HG03469 (cell line): ENCODE measurements at regions not wholly inside any gene's neighbourhood (a gene's known extent, or its start where the extent isn't known, plus 50 kb on each side); places are given as distances from the start of the nearest gene placed in this dataset.
"Not testable (repeated sequence)": the region's sequence is repeated elsewhere in the genome, so short reads cannot be mapped to it uniquely, and the experiment has no call there.

Experiments
- ATAC-seq: cut with Tn5 transposase; IDR thresholded peaks from one replicate; pipeline ENCODE4 v1.9.1; 2021; ENCODE audit warnings: mild to moderate bottlenecking, moderate library complexity, moderate number of reproducible peaks; ENCODE audit not compliant: unreplicated experiment

GRCh38 chr10:78335371-78335690, 301.7 kb downstream of the RPS24 start:
- no peak for ATAC-seq

GRCh38 chr10:78335691-78336401, 302.2 kb downstream of the RPS24 start:
- no peak for ATAC-seq

- no peak for ATAC-seq
Measured at GRCh38 chr10:78336402-78336791, 302.7 kb downstream of the RPS24 start.

GRCh38 chr10:78337016-78337415, 303.4 kb downstream of the RPS24 start:
- ATAC-seq = no peak

- ATAC-seq = no peak
Measured at GRCh38 chr10:78337646-78338391, 304.2 kb downstream of the RPS24 start.

- ATAC-seq = no peak
Measured at GRCh38 chr10:78338717-78339116, 305.1 kb downstream of the RPS24 start.

- ATAC-seq = no peak
Measured at GRCh38 chr10:78339251-78339650, 305.6 kb downstream of the RPS24 start.

GRCh38 chr10:78341953-78342614, 308.4 kb downstream of the RPS24 start:
- no peak for ATAC-seq

- no peak for ATAC-seq
Measured at GRCh38 chr10:78342827-78343653, 309.4 kb downstream of the RPS24 start.

GRCh38 chr10:78344257-78344656, 310.6 kb downstream of the RPS24 start:
- ATAC-seq = not testable (repeated sequence)

- not testable (repeated sequence) for ATAC-seq
Measured at GRCh38 chr10:78345515-78345914, 311.9 kb downstream of the RPS24 start.

- ATAC-seq = no peak
Measured at GRCh38 chr10:78346721-78347120, 313.1 kb downstream of the RPS24 start.

- no peak for ATAC-seq
Measured at GRCh38 chr10:78348411-78349164, 314.9 kb downstream of the RPS24 start.

- no peak for ATAC-seq
Measured at GRCh38 chr10:78349165-78349516, 315.5 kb downstream of the RPS24 start.

- ATAC-seq = no peak
Measured at GRCh38 chr10:78349911-78350663, 316.4 kb downstream of the RPS24 start.

GRCh38 chr10:78351283-78351682, 317.6 kb downstream of the RPS24 start:
- no peak for ATAC-seq

- no peak for ATAC-seq
Measured at GRCh38 chr10:78351809-78352208, 318.1 kb downstream of the RPS24 start.

- no peak for ATAC-seq
Measured at GRCh38 chr10:78353636-78354035, 320.0 kb downstream of the RPS24 start.

- ATAC-seq = no peak
Measured at GRCh38 chr10:78354101-78354500, 320.4 kb downstream of the RPS24 start.
